ENCODE measurements at regions not wholly inside any gene's neighbourhood (a gene's known extent, or its start where the extent isn't known, plus 50 kb on each side); places are given as distances from the start of the nearest gene placed in this dataset.
"Not testable (repeated sequence)": the region's sequence is repeated elsewhere in the genome, so short reads cannot be mapped to it uniquely, and the experiment has no call there.

- H3K9me3 Mint-ChIP-seq (ENCODE audit: insufficient read depth), result peaks cover 11% of the 10 kb centered on the region
- no peak for ATAC-seq
- POLR2A ChIA-PET, result no interaction called here
Measured at GRCh38 chr6:114810468-114810867, 467.6 kb upstream of the HS3ST5 start.

GRCh38 chr6:114805426-114805825, 462.6 kb upstream of the HS3ST5 start:
- H3K36me3 Mint-ChIP-seq (ENCODE audit: low read depth); CTCF ChIA-PET; H3K27me3 Mint-ChIP-seq (ENCODE audit: low read depth): not testable (repeated sequence)

More at GRCh38 chr6:114810468-114810867, 467.6 kb upstream of the HS3ST5 start:
- H3K27me3 Mint-ChIP-seq (ENCODE audit: low read depth), result no peaks in the 10 kb centered on the region
- no peak for DNase-seq
- no peaks in the 10 kb centered on the region for H3K36me3 Mint-ChIP-seq (ENCODE audit: low read depth)
- no peaks in the 10 kb centered on the region for H3K4me1 Mint-ChIP-seq (ENCODE audit: low read depth)
- CTCF ChIA-PET, result no interaction called here
- no peak overlapping the region for H3K27ac Mint-ChIP-seq
- H3K4me3 Mint-ChIP-seq, result no peak overlapping the region

GRCh38 chr6:114796576-114796975, 453.8 kb upstream of the HS3ST5 start:
- Mint-ChIP-seq H3K36me3 (ENCODE audit: low read depth) (no peaks in the 10 kb centered on the region), H3K27me3 (ENCODE audit: low read depth) (no peaks in the 10 kb centered on the region), H3K27ac (no peak overlapping the region), H3K9me3 (ENCODE audit: insufficient read depth) (no peaks in the 10 kb centered on the region), H3K4me3 (no peak overlapping the region), H3K4me1 (ENCODE audit: low read depth) (no peaks in the 10 kb centered on the region)
- DNase-seq, result no peak
- ATAC-seq, result no peak
- POLR2A ChIA-PET, result no interaction called here
- CTCF ChIA-PET, result no interaction called here

More at GRCh38 chr6:114805426-114805825, 462.6 kb upstream of the HS3ST5 start:
- H3K27ac Mint-ChIP-seq; H3K4me1 Mint-ChIP-seq (ENCODE audit: low read depth); H3K4me3 Mint-ChIP-seq; DNase-seq; POLR2A ChIA-PET; ATAC-seq; H3K9me3 Mint-ChIP-seq (ENCODE audit: insufficient read depth): not testable (repeated sequence)

GRCh38 chr6:114793428-114793827, 450.6 kb upstream of the HS3ST5 start:
- no peak for ATAC-seq
- H3K36me3 Mint-ChIP-seq (ENCODE audit: low read depth), result no peaks in the 10 kb centered on the region
- no peaks in the 10 kb centered on the region for H3K4me1 Mint-ChIP-seq (ENCODE audit: low read depth)
- no peaks in the 10 kb centered on the region for H3K9me3 Mint-ChIP-seq (ENCODE audit: insufficient read depth)
- H3K27ac Mint-ChIP-seq, result no peak overlapping the region
- POLR2A ChIA-PET, result no interaction called here
- H3K27me3 Mint-ChIP-seq (ENCODE audit: low read depth), result no peaks in the 10 kb centered on the region
- CTCF ChIA-PET, result no interaction called here
- DNase-seq, result no peak
- H3K4me3 Mint-ChIP-seq, result no peak overlapping the region

GRCh38 chr6:114785235-114786127, 442.7 kb upstream of the HS3ST5 start:
- H3K9me3 Mint-ChIP-seq (ENCODE audit: insufficient read depth), result no peaks in the 10 kb centered on the region
- DNase-seq, result no peak
- H3K36me3 Mint-ChIP-seq (ENCODE audit: low read depth), result no peaks in the 10 kb centered on the region
- ChIA-PET CTCF (no interaction called here), POLR2A (no interaction called here)
- no peak overlapping the region for H3K4me3 Mint-ChIP-seq
- no peak for ATAC-seq
- H3K4me1 Mint-ChIP-seq (ENCODE audit: low read depth), result no peaks in the 10 kb centered on the region
- H3K27ac Mint-ChIP-seq, result no peak overlapping the region
- H3K27me3 Mint-ChIP-seq (ENCODE audit: low read depth), result no peaks in the 10 kb centered on the region

- DNase-seq, result no peak
- Mint-ChIP-seq H3K9me3 (ENCODE audit: insufficient read depth) (peaks cover 7% of the 10 kb centered on the region), H3K4me1 (ENCODE audit: low read depth) (no peaks in the 10 kb centered on the region), H3K36me3 (ENCODE audit: low read depth) (no peaks in the 10 kb centered on the region), H3K27ac (no peak overlapping the region), H3K27me3 (ENCODE audit: low read depth) (no peaks in the 10 kb centered on the region), H3K4me3 (no peak overlapping the region)
- POLR2A ChIA-PET, result no interaction called here
- CTCF ChIA-PET, result no interaction called here
- ATAC-seq, result no peak
Measured at GRCh38 chr6:114783783-114784182, 441.0 kb upstream of the HS3ST5 start.

- no peaks in the 10 kb centered on the region for H3K4me1 Mint-ChIP-seq (ENCODE audit: low read depth)
- DNase-seq (no peak), ATAC-seq (no peak)
- ChIA-PET POLR2A (no interaction called here), CTCF (no interaction called here)
- H3K27me3 Mint-ChIP-seq (ENCODE audit: low read depth), result no peaks in the 10 kb centered on the region
- H3K4me3 Mint-ChIP-seq, result no peak overlapping the region
- peaks cover 7% of the 10 kb centered on the region for H3K9me3 Mint-ChIP-seq (ENCODE audit: insufficient read depth)
- no peaks in the 10 kb centered on the region for H3K36me3 Mint-ChIP-seq (ENCODE audit: low read depth)
- no peak overlapping the region for H3K27ac Mint-ChIP-seq
Measured at GRCh38 chr6:114783083-114783482, 440.3 kb upstream of the HS3ST5 start.

GRCh38 chr6:114764866-114765265, 422.0 kb upstream of the HS3ST5 start:
- CTCF ChIA-PET, result no interaction called here
- Mint-ChIP-seq H3K27ac (no peak overlapping the region), H3K4me3 (no peak overlapping the region), H3K36me3 (ENCODE audit: low read depth) (no peaks in the 10 kb centered on the region), H3K4me1 (ENCODE audit: low read depth) (no peaks in the 10 kb centered on the region), H3K27me3 (ENCODE audit: low read depth) (no peaks in the 10 kb centered on the region), H3K9me3 (ENCODE audit: insufficient read depth) (peaks cover 6% of the 10 kb centered on the region)
- DNase-seq (no peak), ATAC-seq (no peak)
- POLR2A ChIA-PET, result no interaction called here

GRCh38 chr6:114762145-114762544, 419.3 kb upstream of the HS3ST5 start:
- H3K27me3 Mint-ChIP-seq (ENCODE audit: low read depth), result no peaks in the 10 kb centered on the region
- H3K9me3 Mint-ChIP-seq (ENCODE audit: insufficient read depth), result no peaks in the 10 kb centered on the region
- ChIA-PET CTCF (no interaction called here), POLR2A (no interaction called here)
- ATAC-seq, result no peak
- no peaks in the 10 kb centered on the region for H3K36me3 Mint-ChIP-seq (ENCODE audit: low read depth)
- no peak overlapping the region for H3K4me3 Mint-ChIP-seq
- H3K4me1 Mint-ChIP-seq (ENCODE audit: low read depth), result no peaks in the 10 kb centered on the region
- DNase-seq, result no peak
- H3K27ac Mint-ChIP-seq, result no peak overlapping the region

GRCh38 chr6:114747995-114748625, 405.3 kb upstream of the HS3ST5 start:
- Mint-ChIP-seq H3K9me3 (ENCODE audit: insufficient read depth) (no peaks in the 10 kb centered on the region), H3K36me3 (ENCODE audit: low read depth) (no peaks in the 10 kb centered on the region), H3K27ac (no peak overlapping the region), H3K4me3 (no peak overlapping the region), H3K4me1 (ENCODE audit: low read depth) (no peaks in the 10 kb centered on the region), H3K27me3 (ENCODE audit: low read depth) (no peaks in the 10 kb centered on the region)
- POLR2A ChIA-PET, result no interaction called here
- CTCF ChIA-PET, result no interaction called here
- ATAC-seq (no peak), DNase-seq (peak; percentile 32)

GRCh38 chr6:114740547-114740946, 397.7 kb upstream of the HS3ST5 start:
- no peak overlapping the region for H3K4me3 Mint-ChIP-seq
- ChIA-PET CTCF (no interaction called here), POLR2A (no interaction called here)
- ATAC-seq, result no peak
- no peak overlapping the region for H3K27ac Mint-ChIP-seq
- H3K27me3 Mint-ChIP-seq (ENCODE audit: low read depth), result no peaks in the 10 kb centered on the region
- H3K36me3 Mint-ChIP-seq (ENCODE audit: low read depth), result no peaks in the 10 kb centered on the region
- no peaks in the 10 kb centered on the region for H3K4me1 Mint-ChIP-seq (ENCODE audit: low read depth)
- H3K9me3 Mint-ChIP-seq (ENCODE audit: insufficient read depth), result no peaks in the 10 kb centered on the region
- no peak for DNase-seq

GRCh38 chr6:114739656-114740055, 396.8 kb upstream of the HS3ST5 start:
- no peaks in the 10 kb centered on the region for H3K36me3 Mint-ChIP-seq (ENCODE audit: low read depth)
- CTCF ChIA-PET, result no interaction called here
- no peaks in the 10 kb centered on the region for H3K27me3 Mint-ChIP-seq (ENCODE audit: low read depth)
- no peak for ATAC-seq
- no peaks in the 10 kb centered on the region for H3K4me1 Mint-ChIP-seq (ENCODE audit: low read depth)
- POLR2A ChIA-PET, result no interaction called here
- no peak for DNase-seq
- no peak overlapping the region for H3K4me3 Mint-ChIP-seq
- no peak overlapping the region for H3K27ac Mint-ChIP-seq
- H3K9me3 Mint-ChIP-seq (ENCODE audit: insufficient read depth), result no peaks in the 10 kb centered on the region

Measured in activated CD8-positive, alpha-beta T cell treated with anti-CD3 and anti-CD28 coated beads, Interleukin-2, amount 10 ng/mL, durations not matched to agents 7 days and 5 days (primary cell).